ENCODE measurements at regions not wholly inside any gene's neighbourhood (a gene's known extent, or its start where the extent isn't known, plus 50 kb on each side); places are given as distances from the start of the nearest gene placed in this dataset.

DNA sequence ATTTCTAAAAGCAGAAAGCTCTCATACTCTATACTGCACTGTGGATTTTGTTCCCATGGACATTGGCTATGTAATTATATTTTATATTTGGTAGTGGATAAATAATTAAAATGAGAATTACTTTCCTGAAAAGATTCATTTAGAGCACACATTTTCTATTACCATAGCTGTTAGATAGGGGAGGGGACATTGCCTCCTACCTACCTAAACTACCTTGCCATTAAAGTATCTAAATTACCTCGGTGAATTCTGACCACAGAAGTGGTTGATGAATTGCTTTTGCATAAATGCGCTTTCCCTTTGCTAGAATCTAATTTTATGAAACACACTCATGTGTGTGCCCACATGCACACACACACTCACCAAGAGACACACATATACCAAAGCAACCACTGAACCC is 329.1 kb downstream of the MTX2 start (continued):
- no peak for TF ChIP-seq ELF4 (CRISPR knock-in tag; IDR thresholded peaks at IDR 0.05; ENCODE audit: borderline replicate concordance)
- TF ChIP-seq, protein P1, sequence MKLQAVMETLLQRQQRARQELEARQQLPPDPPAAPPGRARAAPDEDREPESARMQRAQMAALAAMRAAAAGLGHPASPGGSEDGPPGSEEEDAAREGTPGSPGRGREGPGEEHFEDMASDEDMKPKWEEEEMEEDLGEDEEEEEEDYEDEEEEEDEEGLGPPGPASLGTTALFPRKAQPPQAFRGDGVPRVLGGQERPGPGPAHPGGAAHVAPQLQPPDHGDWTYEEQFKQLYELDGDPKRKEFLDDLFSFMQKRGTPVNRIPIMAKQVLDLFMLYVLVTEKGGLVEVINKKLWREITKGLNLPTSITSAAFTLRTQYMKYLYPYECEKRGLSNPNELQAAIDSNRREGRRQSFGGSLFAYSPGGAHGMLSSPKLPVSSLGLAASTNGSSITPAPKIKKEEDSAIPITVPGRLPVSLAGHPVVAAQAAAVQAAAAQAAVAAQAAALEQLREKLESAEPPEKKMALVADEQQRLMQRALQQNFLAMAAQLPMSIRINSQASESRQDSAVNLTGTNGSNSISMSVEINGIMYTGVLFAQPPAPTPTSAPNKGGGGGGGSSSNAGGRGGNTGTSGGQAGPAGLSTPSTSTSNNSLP (IDR thresholded peaks at IDR 0.05; ENCODE audit: low read depth, low read length) = no peak
- TF ChIP-seq, protein P2, sequence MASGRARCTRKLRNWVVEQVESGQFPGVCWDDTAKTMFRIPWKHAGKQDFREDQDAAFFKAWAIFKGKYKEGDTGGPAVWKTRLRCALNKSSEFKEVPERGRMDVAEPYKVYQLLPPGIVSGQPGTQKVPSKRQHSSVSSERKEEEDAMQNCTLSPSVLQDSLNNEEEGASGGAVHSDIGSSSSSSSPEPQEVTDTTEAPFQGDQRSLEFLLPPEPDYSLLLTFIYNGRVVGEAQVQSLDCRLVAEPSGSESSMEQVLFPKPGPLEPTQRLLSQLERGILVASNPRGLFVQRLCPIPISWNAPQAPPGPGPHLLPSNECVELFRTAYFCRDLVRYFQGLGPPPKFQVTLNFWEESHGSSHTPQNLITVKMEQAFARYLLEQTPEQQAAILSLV (CRISPR knock-in tag; IDR thresholded peaks at IDR 0.05; ENCODE audit: borderline replicate concordance) = no peak
- TF ChIP-seq, protein P3, sequence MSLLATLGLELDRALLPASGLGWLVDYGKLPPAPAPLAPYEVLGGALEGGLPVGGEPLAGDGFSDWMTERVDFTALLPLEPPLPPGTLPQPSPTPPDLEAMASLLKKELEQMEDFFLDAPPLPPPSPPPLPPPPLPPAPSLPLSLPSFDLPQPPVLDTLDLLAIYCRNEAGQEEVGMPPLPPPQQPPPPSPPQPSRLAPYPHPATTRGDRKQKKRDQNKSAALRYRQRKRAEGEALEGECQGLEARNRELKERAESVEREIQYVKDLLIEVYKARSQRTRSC (CRISPR knock-in tag; IDR thresholded peaks at IDR 0.05; ENCODE audit: low read depth) = no peak
- TF ChIP-seq HES4 (CRISPR knock-in tag; IDR thresholded peaks at IDR 0.05; ENCODE audit: borderline replicate concordance) = no peak
- no peak for TF ChIP-seq ELF3 (CRISPR knock-in tag; IDR thresholded peaks at IDR 0.05)
- no peak for TF ChIP-seq ATRX (CRISPR knock-in tag; IDR thresholded peaks at IDR 0.05; ENCODE audit: borderline replicate concordance)
- TF ChIP-seq, protein P4, sequence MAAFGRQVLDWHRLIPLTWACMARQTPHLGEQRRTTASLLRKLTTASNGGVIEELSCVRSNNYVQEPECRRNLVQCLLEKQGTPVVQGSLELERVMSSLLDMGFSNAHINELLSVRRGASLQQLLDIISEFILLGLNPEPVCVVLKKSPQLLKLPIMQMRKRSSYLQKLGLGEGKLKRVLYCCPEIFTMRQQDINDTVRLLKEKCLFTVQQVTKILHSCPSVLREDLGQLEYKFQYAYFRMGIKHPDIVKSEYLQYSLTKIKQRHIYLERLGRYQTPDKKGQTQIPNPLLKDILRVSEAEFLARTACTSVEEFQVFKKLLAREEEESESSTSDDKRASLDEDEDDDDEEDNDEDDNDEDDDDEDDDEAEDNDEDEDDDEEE (CRISPR knock-in tag; IDR thresholded peaks at IDR 0.05) = no peak
- TF ChIP-seq FOXA1 (IDR thresholded peaks at IDR 0.05) = no peak
- TF ChIP-seq FOXA1 (CRISPR knock-in tag; IDR thresholded peaks at IDR 0.05) = no peak
- no peak for TF ChIP-seq SCMH1 (CRISPR knock-in tag; IDR thresholded peaks at IDR 0.05; ENCODE audit: borderline replicate concordance)
- TF ChIP-seq ZNF260 (CRISPR knock-in tag; IDR thresholded peaks at IDR 0.05; ENCODE audit: borderline replicate concordance, low read depth) = no peak

Measured in HepG2 (cell line).